GM18498 (cell line): ENCODE measurements at regions not wholly inside any gene's neighbourhood (a gene's known extent, or its start where the extent isn't known, plus 50 kb on each side); places are given as distances from the start of the nearest gene placed in this dataset.
"Not testable (repeated sequence)": the region's sequence is repeated elsewhere in the genome, so short reads cannot be mapped to it uniquely, and the experiment has no call there.

Source experiments
- ATAC-seq: cut with Tn5 transposase; IDR thresholded peaks from one replicate; pipeline ENCODE4 v1.9.1; 2021; ENCODE audit warnings: mild to moderate bottlenecking, moderate library complexity; ENCODE audit not compliant: unreplicated experiment

DNA sequence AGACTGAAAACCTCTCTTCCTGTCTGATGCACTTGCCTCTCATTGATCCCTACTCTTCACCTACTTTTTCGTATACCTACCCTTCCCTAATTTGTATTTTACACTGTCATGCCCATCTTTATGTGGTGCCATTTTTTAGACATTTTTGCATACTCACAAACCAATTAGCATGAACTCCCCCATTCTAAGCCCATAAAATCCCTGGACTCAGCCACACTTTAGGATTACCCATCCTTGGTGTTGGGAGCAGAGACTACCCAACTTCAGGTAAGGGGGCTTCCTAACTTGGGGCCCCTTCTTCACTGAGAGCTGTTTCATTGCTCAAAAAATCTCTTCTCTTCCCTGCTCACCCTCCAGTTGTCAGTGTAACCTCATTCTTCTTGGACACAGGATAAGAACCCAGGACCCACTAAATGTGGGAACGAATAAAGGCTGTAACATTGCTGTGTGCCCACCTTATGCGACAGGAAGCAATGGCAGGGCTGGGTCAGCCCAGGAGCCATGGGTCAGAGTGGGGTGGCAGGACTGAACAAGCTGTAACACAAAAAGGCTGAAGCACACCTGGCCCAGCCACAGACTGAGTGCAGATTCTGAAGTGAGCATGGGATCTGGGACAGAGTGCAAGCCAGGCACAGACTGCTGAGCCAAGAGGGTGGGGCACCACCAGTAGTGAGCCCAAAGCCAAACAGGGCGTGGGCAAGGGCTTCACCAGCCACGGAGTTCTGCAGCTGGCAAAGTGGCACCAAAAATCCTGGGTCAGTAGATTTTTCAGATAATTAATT is 789.1 kb upstream of the HS3ST5 start:
- ATAC-seq: no peak

DNA sequence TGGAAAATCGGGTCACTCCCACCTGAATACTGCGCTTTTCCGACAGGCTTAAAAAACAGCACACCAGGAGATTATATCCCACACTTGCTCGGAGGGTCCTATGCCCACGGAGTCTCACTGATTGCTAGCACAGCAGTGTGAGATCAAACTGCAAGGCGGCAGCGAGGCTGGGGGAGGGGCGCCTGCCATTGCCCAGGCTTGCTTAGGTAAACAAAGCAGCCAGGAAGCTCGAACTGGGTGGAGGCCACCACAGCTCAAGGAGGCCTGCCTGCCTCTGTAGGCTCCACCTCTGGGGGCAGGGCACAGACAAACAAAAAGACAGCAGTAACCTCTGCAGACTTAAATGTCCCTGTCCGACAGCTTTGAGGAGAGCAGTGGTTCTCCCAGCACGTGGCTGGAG is 778.7 kb upstream of the HS3ST5 start:
- ATAC-seq: not testable (repeated sequence)

DNA sequence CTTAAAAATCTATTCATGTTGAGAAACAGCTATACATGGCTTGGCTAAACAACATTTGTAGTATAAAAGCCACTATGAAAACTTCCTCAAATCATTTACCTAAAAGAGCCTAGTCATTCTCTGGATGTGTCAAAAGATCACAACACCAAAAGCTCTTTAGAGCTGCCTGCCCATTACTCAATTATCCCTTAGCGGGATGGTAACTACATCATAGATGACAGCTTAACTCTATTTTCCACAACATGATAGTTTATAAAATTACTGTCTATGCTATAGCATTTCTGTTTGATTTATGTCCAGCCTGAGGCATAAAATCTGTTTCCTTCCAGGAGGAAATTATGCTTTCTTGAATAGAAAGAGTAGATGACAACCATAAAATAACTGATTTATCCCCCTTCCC is 777.6 kb upstream of the HS3ST5 start:
- no peak for ATAC-seq

DNA sequence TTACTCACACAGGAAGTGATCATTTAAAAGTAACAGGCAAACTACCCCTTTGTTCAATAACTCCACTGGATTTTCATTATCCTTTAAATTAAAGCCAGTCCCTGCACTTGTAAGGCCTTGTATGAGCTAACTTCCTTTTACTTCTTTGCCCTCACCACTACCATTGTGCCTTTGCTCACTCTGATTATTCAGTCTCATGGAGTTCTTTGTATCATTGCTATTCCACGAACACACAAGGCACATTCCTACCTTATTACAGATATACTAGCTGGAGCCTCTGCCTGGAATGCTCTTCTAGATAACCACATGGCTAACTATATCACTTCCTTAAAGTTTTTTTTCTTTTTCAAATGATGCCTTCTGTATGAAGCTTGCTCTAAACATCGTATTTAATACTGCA is 748.6 kb upstream of the HS3ST5 start:
- no peak for ATAC-seq

DNA sequence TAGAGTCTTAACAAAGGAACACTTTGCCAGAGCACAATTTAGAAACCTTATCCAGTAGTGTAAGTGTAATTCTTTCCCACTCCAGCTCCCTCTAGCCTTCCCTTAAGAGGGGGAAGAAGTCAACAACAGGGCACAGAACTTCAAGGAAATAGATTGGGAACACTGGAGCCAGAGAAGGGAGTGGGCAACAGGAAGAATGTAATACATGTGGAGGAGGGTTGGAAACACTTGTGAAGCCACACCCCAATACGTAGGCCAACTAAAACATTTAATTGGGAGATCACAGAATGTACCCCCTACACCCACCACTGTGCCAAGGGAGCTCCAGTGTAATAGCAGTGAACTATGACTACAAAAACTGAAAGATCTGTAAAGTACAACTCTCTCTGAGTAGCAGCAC is 735.7 kb upstream of the HS3ST5 start:
- ATAC-seq: no peak

DNA sequence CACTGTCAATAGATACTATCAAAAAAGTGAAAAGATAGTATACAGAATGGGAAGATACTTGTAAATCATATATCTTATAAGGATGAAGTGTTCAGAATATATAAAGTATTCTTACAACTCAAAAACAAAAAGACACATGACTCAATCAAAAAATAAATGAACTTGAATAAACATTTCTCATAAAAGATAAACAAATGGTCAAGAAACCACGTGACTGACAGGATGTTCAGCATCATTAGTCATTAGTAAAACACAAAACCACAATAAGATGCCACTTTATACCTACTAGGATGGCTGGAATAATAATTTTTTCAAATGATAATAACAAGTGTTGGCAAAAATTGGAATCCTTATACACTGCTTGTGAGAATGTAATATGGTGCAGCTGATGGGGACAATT is 729.1 kb upstream of the HS3ST5 start:
- no peak for ATAC-seq

DNA sequence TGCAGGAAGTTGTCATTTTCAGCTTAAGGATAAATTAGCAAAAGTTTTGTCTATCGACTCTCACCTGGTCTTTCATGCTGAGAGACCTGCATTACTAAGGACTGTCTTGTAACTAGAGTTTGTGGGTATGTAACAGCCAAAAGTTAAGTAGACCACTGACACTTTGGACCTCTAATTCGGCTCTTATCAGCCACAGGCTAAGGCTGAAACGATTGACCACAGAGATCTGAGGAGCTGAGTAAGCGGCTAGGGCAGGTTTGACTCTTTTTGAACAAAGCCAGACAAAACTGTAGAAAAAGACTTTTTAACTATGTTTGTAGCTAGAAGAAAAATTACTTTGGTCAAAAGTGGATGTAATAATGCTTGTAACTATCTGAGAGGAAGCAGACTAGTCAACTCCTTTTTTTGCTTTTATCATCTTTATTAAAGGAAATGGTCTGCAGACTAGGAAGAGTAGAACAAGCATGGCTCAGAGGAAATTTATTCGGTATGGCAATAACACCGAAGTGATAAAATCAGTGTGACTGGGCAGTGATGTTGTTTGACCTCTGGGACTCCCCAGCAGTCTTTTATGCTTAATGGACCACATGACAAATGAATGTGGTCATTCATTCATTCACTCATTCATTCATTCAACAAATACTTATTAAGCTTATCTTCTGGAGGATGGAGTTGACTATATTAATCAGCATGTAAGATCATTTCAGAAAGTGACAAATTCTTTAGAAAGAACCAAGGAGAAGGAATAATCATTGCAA is 725.0 kb upstream of the HS3ST5 start:
- ATAC-seq: no peak

DNA sequence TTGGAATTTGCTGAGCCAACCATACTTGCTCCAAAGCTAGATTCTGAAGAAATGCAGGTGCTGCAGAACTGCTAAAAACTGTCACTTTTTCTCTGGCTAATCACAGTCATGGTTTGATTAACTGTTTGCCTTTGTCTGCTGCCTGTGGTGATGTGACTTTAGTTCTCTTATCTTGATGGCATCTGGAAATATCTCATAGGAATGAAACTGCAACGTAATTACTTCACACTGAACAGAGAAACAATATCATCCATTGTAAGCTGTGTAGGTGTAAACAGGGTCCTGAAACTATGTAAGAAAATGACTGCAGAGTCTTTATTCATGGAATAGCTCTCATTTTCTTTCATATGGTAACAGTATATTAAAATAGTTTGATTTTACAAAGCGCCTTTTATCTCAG is 721.9 kb upstream of the HS3ST5 start:
- no peak for ATAC-seq

DNA sequence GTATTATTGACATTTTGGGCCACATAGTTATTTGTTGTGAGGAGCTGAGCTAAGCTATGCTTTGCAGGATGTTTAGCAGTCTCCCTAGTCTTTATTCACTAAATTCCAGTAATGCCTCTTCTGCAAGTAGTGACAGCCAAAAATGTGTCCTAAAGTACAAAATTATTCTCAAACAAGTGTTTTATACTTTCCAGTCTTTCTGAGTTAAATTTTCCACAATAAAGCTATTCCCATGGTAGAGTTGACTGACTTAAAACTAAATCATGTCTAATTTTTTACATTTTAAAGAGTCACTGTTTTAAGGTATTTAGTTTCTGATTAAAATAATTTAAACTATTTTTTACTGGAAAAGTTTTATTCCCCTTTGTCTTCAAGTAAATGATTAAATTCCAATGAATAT is 717.8 kb upstream of the HS3ST5 start:
- no peak for ATAC-seq

DNA sequence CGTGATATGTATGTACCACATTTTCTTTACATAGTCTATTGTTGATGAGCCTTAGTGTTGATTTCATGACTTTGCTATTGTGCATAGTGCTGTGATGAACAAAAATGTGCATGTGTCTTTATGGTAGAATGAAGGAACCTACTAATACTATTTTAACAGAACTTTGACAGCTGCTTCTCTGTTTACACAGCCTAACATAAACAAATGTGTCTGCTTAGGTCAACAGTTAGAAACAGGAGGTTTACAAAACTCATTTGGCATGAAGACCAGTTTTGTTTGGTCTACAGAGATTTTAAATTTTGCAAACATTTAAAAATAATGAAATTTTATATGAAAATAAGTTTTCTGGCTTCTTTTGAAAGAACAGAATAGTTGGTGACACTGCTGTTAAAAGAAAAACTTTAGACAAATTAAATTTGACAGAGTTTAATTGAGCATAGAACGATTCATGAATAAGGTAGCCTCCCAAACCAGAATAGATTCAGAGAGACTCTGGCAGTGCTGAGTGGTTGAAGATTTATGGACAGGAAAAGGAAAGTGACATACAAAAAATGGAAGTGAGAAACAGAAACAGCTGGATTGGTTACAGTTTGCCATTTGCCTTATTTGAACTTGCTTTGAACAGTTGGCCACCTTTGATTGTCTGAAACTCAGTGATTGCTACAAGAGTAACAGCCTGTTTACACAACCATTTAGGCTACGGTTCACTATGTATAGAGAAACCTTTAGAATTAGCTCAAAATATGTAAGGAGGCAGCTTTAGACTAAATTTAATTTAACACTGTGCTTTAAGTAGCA is 715.8 kb upstream of the HS3ST5 start:
- ATAC-seq: no peak

DNA sequence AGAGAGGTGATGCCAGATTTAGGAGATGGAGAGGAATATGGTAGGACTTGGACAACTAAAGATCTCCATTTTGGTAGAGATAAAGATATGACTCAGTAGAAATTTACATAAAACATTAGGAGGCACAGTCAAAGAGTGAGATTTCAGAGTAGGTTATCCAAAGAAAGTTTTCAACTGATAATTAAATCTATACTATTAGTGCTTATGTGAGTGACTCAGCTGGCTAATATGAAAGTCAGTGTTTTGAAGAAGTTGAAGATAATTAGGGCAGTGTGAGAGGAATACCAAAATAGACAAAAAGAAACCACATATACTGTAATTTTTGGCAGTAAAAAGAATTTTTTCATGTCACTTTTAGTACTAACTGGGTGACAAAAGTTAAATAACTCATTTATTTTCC is 712.8 kb upstream of the HS3ST5 start:
- ATAC-seq: no peak

DNA sequence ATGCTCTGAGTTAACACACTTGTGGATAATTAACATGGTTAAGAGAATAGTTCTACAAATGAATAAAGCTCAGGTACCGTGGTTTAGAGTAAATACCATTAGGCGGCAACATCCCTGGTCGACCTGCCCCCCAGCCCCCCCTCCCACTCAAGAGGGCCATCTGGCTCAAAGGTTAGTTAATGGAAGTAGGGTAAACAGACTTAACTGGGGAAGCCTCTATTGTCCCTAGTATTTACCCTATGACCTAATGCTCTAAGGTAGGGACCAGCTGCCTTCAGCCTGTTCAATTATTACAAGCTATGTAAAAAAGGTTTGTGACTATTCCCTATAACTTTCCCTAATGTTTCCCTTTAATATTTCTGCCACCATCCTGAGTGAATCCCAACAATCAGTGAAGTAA is 711.4 kb upstream of the HS3ST5 start:
- ATAC-seq: not testable (repeated sequence)

DNA sequence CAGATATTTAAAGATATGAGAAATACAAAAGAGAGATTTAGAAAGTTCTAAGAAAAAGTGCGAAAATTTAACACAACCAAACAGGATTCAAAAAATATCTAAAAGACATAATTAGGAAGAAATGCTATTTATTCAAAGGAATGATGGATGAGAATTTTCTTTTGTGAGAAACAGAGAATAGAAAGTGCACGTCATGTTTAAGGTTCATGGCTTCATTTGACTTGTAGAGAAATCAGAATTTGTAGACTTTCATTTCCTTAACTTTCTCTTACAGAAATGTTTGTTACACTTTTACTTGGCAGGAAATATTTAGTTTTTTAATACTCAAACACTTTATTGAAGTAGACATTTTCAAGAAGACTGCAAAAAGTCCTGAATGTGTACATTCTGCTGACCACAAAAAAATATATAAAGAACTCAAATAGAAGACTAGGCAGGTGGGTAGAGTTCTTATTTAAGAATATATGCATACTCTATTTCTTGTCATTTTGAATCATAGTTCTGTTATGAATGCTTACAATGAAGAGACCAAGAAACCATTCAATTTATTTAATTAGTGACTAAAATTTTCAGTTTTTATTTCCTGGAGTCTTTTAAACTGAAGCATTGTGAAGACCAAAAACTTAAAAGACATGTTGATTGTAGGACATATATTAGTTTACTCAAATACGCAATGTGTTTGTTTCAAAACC is 710.5 kb upstream of the HS3ST5 start:
- ATAC-seq: no peak

DNA sequence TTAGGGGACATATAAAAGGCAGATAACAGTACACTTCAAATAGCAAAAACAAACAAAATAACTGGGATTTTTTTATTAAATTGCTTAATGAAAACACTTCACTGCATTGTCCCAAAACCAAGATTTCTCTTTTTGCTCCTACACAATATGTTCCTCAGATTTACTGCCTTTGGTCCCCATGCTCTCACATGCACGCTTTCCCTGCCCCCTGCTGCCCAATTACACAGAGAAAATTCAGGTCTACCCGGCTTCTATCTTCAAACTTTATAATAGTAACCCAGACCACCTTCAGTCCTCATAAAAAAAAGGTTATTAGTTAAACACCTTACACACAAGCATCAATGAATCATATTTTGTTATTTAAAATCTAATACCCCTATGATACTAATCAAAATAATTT is 673.8 kb upstream of the HS3ST5 start:
- ATAC-seq: no peak

DNA sequence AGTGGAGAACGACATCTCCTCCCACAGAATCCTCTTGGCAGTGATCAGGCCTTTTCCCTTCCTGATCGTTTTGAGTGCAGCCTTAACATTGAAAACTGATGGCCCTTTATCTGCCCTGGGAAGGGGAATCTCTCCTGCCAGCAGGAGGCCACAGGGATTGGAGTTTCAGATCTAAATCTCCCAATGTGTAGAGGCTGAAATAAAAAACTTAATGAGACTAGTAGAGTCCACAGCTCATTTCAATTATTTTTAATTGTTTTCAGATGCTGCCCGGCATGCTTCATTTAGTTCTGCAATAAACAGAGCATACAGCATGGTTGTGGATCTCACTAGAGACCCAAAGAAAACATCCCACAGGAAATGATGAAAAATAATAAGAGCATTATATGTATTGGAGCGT is 662.2 kb upstream of the HS3ST5 start:
- no peak for ATAC-seq

DNA sequence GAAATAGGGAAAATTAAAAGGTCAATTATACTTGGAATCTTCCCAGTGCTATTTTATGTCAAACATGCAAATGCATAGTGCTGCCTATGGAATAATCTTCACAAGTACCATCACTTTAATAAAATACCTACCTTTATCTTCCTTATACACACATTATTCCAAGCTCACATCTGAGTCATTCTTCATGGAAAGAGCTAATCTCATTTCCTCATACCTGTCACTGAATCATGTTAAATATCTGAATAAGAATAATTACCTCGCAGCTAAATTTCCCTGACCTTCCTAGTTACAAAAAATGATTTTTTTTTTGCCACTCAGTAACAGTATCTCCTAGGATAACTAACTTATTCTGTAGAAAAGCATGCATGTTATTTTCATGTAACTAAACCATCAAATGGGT is 661.4 kb upstream of the HS3ST5 start:
- no peak for ATAC-seq

DNA sequence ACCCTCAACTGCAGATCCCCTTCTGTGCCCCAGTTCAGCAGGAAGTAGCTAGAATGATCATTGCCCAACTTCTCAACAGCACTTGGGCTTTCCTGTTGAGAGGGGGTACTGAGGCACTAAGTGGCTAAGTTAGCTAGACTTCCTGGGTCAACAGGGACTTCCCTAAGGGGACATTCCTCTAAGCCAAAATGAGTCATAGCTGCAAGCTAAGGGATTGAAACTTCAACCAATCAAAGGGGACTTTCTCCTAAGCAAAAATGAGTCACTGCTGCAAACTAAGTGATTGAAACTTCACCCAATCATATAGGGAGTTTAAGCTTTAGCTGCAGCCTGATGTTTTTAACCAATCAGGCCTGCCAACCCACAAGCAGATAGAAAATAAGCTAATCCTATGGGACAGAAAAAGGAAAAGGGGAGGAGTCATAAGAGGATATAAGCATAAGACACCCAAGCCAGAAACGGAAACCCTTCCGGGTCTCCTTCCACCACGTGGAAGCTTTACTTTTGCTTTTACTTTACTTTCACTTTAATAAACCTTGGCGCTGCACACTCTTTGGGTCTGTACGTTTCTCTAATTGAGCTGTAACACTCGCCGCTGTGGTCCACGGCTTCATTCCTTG is 659.0 kb upstream of the HS3ST5 start:
- no peak for ATAC-seq

DNA sequence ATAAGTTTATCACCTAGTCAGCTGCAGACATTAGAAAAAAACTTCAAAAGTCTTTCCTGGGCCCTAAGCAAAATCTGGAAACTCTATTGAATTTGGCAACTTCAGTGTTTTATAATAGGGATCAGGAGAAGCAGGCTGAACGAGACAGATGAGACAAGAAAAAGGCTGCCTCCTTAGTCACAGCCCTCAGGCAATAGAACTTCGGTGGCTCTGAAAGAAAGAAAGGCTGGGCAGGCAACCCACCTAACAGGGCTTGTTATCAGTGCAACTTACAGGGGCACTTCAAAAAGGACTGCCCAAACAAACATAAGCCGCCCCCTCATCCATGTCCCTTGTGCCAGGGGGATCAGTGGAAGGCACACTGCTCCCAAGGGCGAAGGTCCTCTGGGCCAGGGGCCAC is 657.9 kb upstream of the HS3ST5 start:
- ATAC-seq: no peak

DNA sequence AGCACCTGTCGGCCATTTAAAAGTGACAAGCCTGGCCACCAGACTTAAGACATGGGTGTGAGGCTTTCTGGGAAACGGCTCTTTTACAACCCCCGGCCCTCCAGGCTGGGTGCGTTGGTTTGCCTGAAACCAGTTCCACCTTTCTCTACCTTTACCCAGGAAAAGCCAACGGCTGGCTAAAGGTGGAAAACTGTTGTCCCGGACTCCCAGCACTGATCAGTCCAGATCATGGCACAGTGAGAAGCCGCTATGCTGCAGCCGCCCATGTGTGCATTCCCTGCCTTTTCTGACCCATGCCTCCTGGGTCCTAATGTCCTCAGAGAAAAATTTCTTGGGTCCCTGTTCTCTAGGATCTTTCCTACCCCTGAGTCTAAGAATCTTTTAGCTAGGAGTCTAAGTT is 655.7 kb upstream of the HS3ST5 start:
- no peak for ATAC-seq

DNA sequence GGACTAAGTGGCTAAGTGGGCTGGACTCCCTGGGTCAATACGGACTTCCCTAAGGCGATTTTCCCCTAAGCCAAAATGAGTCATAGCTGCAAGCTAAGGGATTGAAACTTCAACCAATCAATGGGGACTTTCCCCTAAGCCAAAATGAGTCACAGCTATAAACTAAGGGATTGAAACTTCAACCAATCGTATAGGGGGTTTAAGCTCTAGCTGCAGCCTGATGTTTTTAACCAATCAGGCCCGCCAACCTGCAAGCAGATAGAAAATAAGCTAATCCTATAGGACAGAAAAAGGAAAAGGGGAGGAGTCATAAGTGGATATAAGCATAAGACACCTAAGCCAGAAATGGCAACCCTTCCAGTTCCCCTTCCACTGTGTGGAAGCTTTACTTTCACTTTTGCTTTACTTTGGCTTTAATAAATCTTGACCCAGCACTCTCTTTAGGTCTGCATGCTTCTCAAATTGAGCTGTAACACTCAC is 655.0 kb upstream of the HS3ST5 start:
- ATAC-seq: peak; percentile 53

DNA sequence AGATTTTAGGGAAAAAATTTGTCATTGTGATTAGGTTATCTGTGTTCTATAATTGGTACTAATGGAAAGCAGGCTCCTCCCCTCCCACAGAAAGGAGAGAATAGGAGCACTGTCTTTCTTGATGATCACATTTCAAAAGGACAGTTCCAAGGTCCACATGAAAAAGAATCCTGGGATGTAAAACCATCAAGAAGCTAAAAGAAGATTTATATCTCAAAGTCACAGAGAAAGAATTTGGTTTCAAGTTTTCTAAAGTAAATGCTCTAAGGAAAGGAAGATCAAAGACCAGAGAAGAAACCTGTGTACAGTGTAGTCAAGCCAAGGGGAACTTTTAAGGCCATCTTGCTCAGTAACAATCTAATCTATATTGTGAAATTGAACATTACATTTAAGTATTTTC is 652.7 kb upstream of the HS3ST5 start:
- ATAC-seq: no peak
